ENCODE measurements at regions not wholly inside any gene's neighbourhood (a gene's known extent, or its start where the extent isn't known, plus 50 kb on each side); places are given as distances from the start of the nearest gene placed in this dataset.
"Not testable (repeated sequence)": the region's sequence is repeated elsewhere in the genome, so short reads cannot be mapped to it uniquely, and the experiment has no call there.

GRCh38 chr12:82300611-82301010 is 57.6 kb downstream of the CCDC59 start:
- DNase-seq = no peak

- no peak for DNase-seq
These were observed 58.7 kb downstream of the CCDC59 start for GRCh38 chr12:82299319-82300025.

DNA sequence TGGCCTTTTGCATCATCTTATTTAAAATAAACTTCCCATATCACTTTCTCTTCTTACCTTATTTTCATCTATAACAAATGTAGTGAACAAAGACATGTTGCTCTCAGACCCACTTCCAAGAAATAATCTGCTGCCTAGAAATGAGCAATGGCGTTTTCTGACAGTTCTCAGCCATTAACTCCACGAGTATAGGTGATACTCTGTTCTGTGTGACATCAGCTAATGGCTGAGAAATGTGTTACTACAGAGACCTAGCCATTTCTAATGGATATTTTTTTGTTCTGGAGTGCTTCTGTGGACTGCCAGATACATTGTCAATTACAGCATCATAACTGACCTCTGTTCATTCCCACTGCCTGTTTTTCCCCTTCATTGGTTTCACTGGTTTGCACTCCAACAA is 67.8 kb downstream of the CCDC59 start:
- DNase-seq = no peak

GRCh38 chr12:82281335-82281734 is 76.9 kb downstream of the CCDC59 start:
- not testable (repeated sequence) for DNase-seq

DNA sequence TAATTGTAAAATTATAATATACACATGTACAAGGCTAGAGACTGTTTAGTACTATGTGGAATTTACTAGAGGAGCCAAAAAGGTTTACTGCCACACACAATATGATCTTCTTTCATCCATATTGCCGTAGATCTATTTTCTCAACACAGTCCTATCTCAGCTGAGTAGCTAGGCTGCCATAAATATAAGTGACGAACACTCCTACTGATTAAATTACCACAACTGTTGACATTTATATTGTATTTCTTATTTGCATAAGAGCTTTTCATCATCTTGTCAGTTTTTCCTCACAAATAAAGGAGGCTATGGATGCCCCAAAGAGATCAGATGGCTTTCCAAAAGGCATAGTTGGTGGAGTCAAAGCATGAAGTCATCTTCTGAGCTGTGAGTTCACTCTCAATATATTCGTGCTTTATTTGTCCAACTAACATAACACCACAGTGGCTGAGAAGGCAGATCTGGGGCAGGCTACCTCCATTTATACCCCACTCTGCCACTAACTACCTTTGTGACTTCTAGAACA is 78.6 kb downstream of the CCDC59 start:
- DNase-seq = no peak

DNA sequence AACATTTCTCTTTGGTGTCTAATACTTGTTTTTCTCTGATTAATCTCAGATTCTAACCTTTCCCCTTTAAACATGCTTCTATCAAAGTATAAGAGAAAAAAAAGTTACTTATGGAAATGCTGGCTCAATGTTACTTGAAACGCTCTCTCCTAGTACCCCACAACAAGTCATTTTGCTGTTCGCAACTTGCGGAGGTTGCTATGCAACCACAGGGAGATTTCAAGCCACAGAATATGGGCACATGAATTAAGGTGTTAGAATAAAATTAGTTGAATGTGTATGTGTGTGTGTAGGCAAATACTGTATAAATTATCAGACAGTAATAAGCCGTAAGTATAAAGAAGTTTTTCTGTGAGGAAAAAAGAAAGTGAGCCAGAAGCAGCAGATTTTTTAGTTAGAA is 80.6 kb downstream of the CCDC59 start:
- DNase-seq = no peak

GRCh38 chr12:82242729-82243128 is 115.5 kb downstream of the CCDC59 start:
- DNase-seq = no peak

DNA sequence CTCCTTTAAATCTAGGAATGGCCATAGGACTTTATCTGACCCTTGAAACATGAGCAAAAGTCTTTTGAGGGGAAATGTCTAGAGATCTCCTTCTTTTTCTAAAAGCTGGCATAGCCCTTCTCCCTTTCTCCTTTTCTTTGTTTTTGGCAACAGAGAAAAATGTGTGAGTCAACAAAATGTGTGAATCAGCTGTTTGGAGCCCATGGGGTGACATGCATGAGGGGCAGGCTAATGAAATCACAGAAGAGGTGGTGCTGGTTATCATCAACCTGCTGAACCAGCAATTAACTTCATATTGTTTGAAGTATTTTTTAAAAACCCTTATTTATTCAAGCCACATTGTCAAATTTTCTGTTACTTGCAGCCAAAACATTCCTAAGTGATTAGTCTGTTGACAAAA is 132.3 kb downstream of the CCDC59 start:
- no peak for DNase-seq

- no peak for DNase-seq
These were observed 134.8 kb downstream of the CCDC59 start for GRCh38 chr12:82223426-82223825.

- no peak for DNase-seq
These were observed 141.7 kb downstream of the CCDC59 start for GRCh38 chr12:82216475-82216874.

GRCh38 chr12:82213761-82214160 is 144.4 kb downstream of the CCDC59 start:
- no peak for DNase-seq

- no peak for DNase-seq
These were observed 147.3 kb downstream of the CCDC59 start for GRCh38 chr12:82210882-82211281.

- no peak for DNase-seq
These were observed 148.7 kb downstream of the CCDC59 start for GRCh38 chr12:82209533-82209932.

DNA sequence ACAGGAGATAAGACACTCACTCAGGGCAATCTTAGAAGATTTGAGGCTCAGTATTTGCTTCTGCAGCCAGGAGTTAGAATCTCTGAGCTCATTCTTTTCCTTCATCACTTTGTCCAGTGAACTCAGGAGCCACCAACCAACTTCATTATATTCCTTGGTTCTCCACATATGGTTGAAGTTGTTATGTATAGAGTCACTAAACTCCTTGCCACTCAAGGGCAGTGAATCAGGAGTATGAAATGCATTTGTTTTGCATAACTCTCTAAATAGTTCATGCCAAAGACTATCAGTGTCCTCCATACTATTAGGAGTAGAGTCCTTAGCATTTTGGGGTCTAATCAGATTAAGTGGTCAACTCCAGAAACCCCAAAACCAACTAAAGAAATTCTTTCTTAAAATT is 150.6 kb downstream of the CCDC59 start:
- no peak for DNase-seq

GRCh38 chr12:82203086-82203485 is 155.1 kb downstream of the CCDC59 start:
- no peak for DNase-seq

DNA sequence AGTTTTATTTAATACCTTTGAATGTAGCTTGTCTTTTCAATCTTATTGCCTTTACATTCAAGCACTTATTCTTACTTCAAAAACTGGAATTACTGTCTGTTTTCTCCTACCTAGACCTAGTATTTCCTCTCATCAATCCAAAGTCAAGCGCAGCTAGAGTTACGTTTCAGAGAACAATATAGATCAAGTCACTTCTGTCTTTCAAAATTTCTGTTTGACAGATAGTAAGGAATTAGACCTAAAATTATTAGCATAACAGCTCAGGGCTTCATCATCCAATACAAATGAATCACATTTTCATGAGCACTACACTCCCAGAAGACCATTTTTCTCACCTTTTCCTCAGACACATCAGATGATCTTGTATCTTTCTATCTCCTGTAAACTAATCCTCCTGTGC is 170.6 kb downstream of the CCDC59 start:
- DNase-seq = no peak

DNA sequence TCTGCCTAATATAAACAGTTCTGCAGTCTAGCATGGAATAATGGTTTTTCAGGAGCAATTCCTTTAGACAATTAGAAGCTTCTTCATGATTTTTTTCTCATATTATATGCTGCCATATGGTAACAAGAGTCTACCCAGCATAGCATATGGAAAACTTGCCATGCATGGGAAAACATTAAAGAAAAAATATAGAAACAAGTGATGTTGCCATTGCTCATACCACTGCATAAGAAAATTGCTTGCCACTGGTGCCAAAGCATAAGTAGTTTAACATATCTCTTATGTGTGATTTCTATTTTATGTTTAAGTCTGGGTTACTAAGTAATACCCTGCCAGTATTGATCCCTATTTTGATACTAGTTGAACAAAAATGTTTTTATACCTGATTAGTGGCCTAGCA is 171.2 kb downstream of the CCDC59 start:
- no peak for DNase-seq

- no peak for DNase-seq
These were observed 171.9 kb downstream of the CCDC59 start for GRCh38 chr12:82186282-82186681.

- DNase-seq = no peak
These were observed 173.3 kb downstream of the CCDC59 start for GRCh38 chr12:82184844-82185243.

- no peak for DNase-seq
These were observed 175.5 kb downstream of the CCDC59 start for GRCh38 chr12:82182601-82183190.

- DNase-seq = no peak
These were observed 181.3 kb downstream of the CCDC59 start for GRCh38 chr12:82176761-82177490.

DNA sequence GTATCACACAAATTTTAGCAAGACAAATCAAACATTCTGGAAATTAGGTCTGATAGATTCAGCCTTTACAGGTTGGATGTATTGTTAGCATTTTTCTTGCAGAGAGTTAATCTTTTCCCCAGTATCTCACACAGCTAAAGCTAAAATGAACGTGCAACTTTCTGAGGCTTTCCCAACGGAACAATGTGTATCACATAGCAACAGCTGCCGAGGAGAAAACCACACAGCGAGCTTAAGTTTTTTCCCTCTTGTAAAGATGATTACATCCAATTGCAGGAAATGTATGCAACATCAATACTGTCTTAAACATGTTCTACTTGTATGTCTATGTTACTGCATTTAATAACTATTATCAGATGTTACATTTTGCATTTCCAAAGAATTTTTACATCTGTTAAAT is 182.2 kb downstream of the CCDC59 start:
- DNase-seq = no peak

DNA sequence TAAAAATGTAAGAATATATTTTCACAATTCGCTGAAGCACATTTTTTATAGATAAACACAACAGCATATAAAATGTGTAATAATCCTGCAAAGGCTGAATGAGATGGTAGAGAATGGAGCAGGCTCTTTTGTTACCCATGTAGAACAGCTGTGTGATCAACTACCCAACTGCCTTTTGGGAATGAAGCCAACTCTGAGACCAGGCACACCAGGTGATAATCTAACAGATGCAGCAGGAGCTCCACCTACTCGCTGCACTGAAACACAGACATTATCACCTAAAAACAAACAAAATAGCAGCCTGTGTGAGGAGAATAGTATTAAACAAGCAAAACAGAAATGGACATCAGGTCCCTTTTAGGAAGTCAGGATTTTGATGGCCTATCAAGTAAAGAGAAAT is 183.3 kb downstream of the CCDC59 start:
- DNase-seq = no peak

- DNase-seq = no peak
These were observed 183.8 kb downstream of the CCDC59 start for GRCh38 chr12:82174383-82174782.
